ENCODE measurements at regions not wholly inside any gene's neighbourhood (a gene's known extent, or its start where the extent isn't known, plus 50 kb on each side); places are given as distances from the start of the nearest gene placed in this dataset.

DNA sequence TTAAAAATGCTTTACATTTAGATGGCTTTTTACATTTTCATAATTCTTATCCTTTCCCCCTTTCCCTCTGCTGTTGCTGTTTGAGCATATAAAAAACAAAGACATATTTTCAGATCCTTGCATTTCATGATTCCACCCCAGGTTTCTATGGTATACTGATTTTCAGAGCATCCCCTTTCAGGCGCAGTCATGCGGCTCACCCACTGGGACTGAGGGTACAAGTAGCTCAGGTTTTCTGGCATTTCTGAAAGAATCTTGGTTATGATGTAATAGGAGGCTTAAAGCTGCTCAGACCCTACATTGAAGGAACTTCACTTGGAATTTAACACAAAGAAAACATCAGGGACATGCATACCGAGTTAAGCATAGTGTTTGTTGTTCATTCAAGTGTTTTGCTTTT is 310.8 kb downstream of the ETAA1 start:
- TF ChIP-seq CTCF (IDR thresholded peaks at IDR 0.05), result no peak
- no peak for TF ChIP-seq POLR2AphosphoS5 (IDR thresholded peaks at IDR 0.05)

Measured in transverse colon (tissue), 4 donors.